ENCODE measurements at regions not wholly inside any gene's neighbourhood (a gene's known extent, or its start where the extent isn't known, plus 50 kb on each side); places are given as distances from the start of the nearest gene placed in this dataset.

DNA sequence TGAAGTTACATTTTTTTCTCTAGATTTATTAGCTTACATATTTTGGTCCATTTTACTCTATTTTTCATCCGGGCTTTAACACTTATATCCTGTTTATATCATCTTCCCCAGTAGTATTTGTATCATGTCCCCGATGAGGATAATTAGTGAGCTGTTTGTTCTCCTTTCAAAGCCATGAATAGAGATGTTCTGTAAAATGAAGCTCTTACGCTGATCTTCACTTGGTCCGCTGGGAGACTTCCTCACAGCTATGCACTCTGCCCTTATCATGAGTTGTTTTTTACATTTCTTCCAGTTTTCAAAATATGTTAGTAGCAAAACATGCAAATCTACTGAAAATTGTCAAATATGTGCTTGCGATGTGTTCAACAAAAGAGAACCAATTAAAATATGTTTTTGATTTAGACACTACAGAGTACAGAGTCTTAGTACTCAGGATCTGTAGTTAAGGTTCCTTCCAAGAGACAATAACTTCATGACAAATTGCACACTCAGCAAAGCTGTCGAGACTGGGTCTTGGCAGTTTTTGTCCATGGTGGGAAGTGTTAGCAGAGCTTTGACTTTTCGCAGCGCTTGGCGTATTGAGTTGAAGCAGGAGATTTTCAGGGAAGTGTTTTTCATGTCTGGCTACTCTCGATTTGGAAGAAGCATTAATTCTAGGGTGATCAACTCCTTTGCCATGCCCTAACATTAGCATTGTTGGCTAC is 292.0 kb upstream of the ADAMTS5 start:
- DNase-seq (ENCODE audit: low read depth in 2 of 2), result no peak

DNA sequence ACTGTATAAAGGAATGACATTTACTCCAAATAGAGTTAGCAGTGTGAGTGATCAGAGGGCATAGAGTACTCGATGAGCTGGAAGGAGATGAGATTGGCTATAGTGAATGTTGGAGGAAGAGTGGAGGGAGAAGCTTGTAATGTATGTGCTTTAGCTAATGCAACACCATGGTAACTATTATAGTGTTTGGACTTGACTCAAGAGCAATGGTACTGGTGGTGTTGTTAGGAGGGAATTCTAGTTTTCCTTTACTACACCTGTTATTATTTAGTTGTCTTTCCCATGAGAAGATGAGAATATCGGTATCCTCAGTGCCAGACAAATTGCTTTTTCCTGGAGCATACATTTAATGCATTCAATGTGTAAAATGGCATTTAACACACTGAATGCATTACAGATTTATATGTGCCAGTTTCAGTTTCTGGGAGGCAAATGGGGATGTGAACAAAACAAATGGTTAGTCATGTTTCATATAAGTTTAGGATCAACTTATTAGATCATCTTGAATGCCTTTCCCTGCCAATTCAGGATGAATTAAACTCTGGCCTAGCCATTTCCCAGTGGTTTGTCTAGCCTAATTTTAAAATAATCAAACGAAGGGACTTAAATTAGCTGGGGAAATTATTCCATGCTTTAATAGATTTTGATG is 291.1 kb upstream of the ADAMTS5 start:
- DNase-seq (ENCODE audit: low read depth in 2 of 2), result no peak

GRCh38 chr21:27257226-27257625 is 290.3 kb upstream of the ADAMTS5 start:
- no peak for DNase-seq (ENCODE audit: low read depth in 2 of 2)

- no peak for DNase-seq (ENCODE audit: low read depth in 2 of 2)
These were observed 284.9 kb upstream of the ADAMTS5 start for GRCh38 chr21:27251752-27252151.

DNA sequence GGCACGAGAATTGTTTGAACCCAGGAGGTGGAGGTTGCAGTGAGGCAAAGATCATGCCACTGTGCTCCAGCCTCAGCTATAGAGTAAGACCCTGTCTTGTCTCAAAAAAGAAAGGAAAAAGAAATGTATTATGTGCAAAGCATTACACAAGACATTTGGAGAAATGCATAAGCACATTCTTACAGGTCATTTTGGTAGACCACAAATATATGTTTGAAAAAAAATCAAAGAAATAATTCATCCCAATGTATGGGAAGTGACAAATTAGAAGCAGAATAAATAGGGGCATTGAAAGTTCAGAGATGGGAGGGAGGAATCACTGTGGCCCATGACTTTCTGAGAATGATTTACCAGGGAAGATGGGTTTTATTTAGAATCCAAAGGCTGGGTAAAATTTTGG is 283.5 kb upstream of the ADAMTS5 start:
- no peak for DNase-seq (ENCODE audit: low read depth in 2 of 2)

DNA sequence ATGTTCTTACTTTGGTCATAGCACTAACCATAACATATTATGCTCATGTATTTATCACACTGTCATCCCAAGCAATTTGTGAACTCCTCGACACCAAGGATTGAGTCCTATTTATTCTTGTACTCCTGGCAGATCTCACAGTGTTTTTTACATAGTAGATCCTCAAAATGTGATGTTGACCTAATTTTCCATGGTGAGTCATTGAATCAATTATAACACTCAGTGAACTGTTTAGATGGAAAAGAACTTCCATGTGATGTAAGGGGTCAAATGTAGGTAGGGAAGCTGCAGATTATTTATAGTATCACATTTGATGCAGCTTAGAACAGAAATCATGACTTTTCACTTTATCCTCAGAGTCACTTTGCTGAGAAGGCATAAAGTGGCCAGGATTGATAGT is 281.9 kb upstream of the ADAMTS5 start:
- no peak for DNase-seq (ENCODE audit: low read depth in 2 of 2)

- DNase-seq (ENCODE audit: low read depth in 2 of 2), result no peak
These were observed 279.9 kb upstream of the ADAMTS5 start for GRCh38 chr21:27246741-27247140.

DNA sequence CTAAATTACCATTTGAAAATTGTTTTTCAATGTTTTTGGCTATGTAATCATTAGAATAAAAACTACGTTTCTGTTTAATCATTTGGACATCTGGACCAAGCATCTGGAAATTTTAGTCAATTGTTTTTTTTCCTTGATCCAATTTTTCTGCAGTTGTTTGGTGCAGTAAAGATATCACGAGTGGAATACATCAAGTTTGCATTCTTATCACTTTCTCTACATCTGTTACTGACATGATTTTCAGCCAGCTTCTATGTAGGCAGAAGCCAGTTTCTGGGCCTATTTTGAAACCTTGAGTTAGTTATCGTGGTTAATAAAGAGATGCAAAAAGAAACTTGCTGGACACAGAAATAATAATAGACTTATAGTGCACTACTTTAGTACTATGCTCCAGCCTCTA is 277.9 kb upstream of the ADAMTS5 start:
- DNase-seq (ENCODE audit: low read depth in 2 of 2), result no peak

DNA sequence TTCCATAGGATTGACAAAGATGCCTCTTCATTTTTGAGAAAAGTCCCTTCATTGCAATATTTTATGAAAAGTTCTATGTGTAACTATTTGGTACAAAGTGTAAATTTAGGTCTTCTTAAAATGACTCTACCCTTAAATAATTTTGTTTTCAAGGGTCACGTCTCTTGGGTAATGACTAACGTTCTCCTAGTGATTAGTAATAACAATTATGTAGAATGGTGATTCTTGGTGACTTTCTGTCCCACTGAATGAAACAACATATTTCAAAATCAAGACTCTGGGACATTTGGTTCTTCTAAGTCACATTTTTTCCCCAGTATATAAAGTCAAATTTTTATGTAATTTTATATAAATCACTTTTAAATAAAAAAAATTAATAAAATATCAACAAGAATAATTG is 277.5 kb upstream of the ADAMTS5 start:
- DNase-seq (ENCODE audit: low read depth in 2 of 2), result no peak

GRCh38 chr21:27240839-27241238 is 274.0 kb upstream of the ADAMTS5 start:
- no peak for DNase-seq (ENCODE audit: low read depth in 2 of 2)

GRCh38 chr21:27233514-27234115 is 266.7 kb upstream of the ADAMTS5 start:
- no peak for DNase-seq (ENCODE audit: low read depth in 2 of 2)

DNA sequence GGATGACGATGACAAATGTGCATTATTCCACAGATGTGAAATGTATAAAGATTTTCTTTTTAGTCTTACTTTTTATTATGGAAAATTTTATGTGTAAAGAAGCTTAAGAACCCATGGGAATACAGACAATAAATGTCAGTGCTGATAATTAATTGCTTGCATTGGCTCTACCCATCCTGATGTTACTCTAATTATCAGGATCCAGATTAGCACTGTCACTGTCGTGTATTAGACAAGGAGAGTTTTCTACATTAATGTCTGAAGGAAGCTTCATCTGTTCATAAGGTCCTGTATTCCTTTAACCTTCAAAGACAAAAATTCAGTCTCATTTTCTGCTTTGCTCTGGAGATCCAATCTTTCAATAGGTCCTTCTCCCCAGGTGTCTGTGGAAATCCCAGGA is 259.1 kb upstream of the ADAMTS5 start:
- no peak for DNase-seq (ENCODE audit: low read depth in 2 of 2)

GRCh38 chr21:27225151-27225550 is 258.3 kb upstream of the ADAMTS5 start:
- no peak for DNase-seq (ENCODE audit: low read depth in 2 of 2)

DNA sequence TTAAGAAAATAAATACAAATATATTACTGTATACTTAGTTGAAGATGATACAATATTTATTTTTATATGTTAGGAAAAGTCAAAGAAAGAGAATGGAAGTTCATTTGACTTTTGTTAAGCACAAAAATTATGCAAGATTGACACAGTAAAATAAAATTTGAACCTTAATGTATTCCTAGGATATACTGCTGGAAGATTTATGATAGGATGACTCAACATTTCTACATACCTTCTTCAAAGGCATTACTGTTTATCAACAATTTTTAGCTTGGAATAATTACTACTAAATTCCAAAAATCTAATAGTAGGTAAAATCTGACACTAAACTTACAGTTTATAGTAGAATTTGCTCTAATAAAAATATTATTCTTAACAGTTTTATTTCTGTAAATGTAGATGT is 257.3 kb upstream of the ADAMTS5 start:
- no peak for DNase-seq (ENCODE audit: low read depth in 2 of 2)

DNA sequence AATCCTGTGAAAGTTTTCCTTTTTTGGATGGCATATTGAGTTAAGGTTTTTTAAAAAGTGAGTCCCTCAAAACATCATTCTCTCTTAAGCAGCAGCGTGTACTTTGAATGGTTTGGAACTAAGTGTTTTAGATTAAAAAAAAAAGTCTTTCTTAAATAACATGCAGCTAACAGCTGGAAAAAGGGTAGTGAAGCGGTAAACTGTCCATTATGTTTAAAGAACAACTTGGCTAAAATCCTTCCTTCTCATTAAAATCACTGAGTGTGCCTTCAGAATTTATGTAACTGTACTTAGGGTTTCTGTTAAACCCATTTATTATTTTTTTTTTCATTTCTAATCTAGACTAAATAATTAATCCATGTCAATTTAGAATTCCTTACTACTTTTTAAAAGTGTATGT is 254.2 kb upstream of the ADAMTS5 start:
- DNase-seq (ENCODE audit: low read depth in 2 of 2), result no peak

- no peak for DNase-seq (ENCODE audit: low read depth in 2 of 2)
These were observed 253.5 kb upstream of the ADAMTS5 start for GRCh38 chr21:27220416-27220815.

GRCh38 chr21:27219068-27219467 is 252.2 kb upstream of the ADAMTS5 start:
- no peak for DNase-seq (ENCODE audit: low read depth in 2 of 2)

DNA sequence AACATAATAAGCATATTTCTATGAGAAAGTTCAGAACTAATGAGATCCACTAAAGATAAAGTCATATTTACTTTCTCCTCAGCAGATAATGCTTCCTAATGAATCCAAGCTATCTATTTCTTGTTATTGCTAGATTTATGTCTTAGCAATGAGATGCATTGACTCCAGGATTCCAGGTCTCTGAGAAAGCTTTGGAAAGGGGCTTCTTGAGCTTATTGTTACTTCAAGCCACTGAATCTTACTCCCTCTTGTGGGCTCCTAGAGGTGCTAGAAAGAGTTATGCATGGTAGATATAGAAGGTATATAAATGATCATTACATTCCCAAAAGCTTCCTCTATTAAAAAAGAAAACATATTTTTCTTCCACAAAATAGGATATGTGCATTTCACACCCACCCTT is 246.4 kb upstream of the ADAMTS5 start:
- no peak for DNase-seq (ENCODE audit: low read depth in 2 of 2)

- no peak for DNase-seq (ENCODE audit: low read depth in 2 of 2)
These were observed 245.6 kb upstream of the ADAMTS5 start for GRCh38 chr21:27212441-27212840.

- DNase-seq (ENCODE audit: low read depth in 2 of 2), result no peak
These were observed 242.7 kb upstream of the ADAMTS5 start for GRCh38 chr21:27209546-27209945.

- no peak for DNase-seq (ENCODE audit: low read depth in 2 of 2)
These were observed 239.6 kb upstream of the ADAMTS5 start for GRCh38 chr21:27206368-27206982.

GRCh38 chr21:27202301-27202700 is 235.4 kb upstream of the ADAMTS5 start:
- DNase-seq (ENCODE audit: low read depth in 2 of 2), result no peak

DNA sequence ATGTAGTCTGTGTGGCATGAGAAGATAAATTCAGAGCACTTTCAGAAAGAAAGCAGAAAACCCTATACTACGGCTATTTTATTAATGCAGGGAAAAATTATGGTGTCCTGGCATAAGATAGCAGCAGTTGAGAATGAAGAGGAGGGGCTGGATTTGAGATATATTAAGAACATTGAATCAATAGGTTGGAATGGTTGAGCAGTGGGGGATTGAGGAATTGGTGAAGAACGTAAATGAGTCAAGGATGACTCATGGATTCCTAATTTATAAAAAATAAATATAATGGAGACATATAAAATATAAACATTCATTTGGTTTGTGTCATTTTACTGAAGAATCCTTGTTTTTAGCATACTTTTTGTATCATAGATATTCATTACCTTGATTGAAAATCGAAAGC is 234.3 kb upstream of the ADAMTS5 start:
- no peak for DNase-seq (ENCODE audit: low read depth in 2 of 2)

Data from stimulated activated CD4-positive, alpha-beta T cell treated with anti-CD3 and anti-CD28 coated beads, Interleukin-1b, Interleukin-23, amount 100 ng/mL, for 1 hour (primary cell).